ENCODE measurements at regions not wholly inside any gene's neighbourhood (a gene's known extent, or its start where the extent isn't known, plus 50 kb on each side); places are given as distances from the start of the nearest gene placed in this dataset.

GRCh38 chr15:46420990-46421389 is 786.2 kb downstream of the SQOR start:
- Histone ChIP-seq H3K27ac (ENCODE audit: low read depth in 1 of 2, low read length in 1 of 2) (no peak overlapping the region), H3K9me3 (ENCODE audit: control insufficient read depth in 2 of 2, insufficient read depth in 1 of 2, low read length in 1 of 2) (peaks cover 1 to 6% of the 10 kb centered on the region in 2 donors), H3K4me1 (ENCODE audit: control insufficient read depth in 2 of 2, insufficient read depth in 2 of 2, low read length in 2 of 2) (no peaks in the 10 kb centered on the region), H3K4me3 (ENCODE audit: low read length in 2 of 2) (no peak overlapping the region), H3K27me3 (ENCODE audit: control insufficient read depth in 2 of 2, insufficient read depth in 1 of 2, low read length in 1 of 2) (no peaks in the 10 kb centered on the region), H3K36me3 (ENCODE audit: control insufficient read depth in 2 of 2, insufficient read depth in 2 of 2, low read length in 1 of 2) (no peaks in the 10 kb centered on the region)
- 70% methylated on average over 1 of the region's 1 CpG for WGBS
- DNase-seq (ENCODE audit: low read depth in 6 of 9, low spot score in 9 of 9) = no peak

DNA sequence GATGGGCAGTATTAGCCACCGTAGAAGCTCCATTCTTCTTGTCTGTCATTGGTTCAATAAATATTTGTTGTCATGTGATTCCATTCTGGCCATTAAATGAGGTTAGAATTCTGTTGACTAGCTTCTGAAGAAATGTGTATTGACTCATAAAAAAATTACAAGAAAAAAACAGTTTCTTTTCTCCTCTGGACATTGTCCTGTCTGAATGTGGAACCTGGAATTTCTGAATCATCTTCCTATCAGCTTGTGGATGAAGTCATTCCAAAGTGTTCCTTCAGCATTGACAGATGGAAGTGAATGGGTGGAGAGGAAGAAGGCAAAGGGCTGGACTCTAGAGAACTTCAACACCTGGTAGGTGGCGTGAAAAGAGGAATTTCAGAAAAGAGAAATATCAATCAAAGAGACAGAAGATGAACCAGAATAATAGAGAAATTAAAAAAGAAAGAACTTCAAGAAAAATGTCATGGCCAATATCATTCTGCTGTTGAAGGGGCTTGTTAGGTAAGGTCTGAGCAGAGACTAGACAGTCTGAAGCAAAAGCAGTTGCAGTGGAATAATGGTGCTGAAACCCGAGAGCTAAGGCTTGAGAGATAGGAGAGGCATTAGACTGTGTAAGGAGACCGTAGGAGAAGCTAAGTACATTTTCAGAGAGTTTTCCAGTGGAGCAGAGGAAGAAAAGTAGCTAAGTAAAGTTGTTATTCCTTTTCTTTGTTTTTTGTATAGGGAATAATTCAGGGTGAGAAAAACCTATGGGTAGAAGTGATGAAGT is 806.6 kb downstream of the SQOR start:
- no peak overlapping the region for H3K4me3 ChIP-seq (ENCODE audit: low read length in 2 of 2)
- no peak for DNase-seq (ENCODE audit: low read depth in 6 of 9, low spot score in 9 of 9)
- no peaks in the 10 kb centered on the region for H3K9me3 ChIP-seq (ENCODE audit: control insufficient read depth in 2 of 2, insufficient read depth in 1 of 2, low read length in 1 of 2)
- H3K4me1 ChIP-seq (ENCODE audit: control insufficient read depth in 2 of 2, insufficient read depth in 2 of 2, low read length in 2 of 2) = no peaks in the 10 kb centered on the region
- WGBS = 80% methylated on average over 4 of the region's 4 CpGs
- no peaks in the 10 kb centered on the region for H3K36me3 ChIP-seq (ENCODE audit: control insufficient read depth in 2 of 2, insufficient read depth in 2 of 2, low read length in 1 of 2)
- no peaks in the 10 kb centered on the region for H3K27me3 ChIP-seq (ENCODE audit: control insufficient read depth in 2 of 2, insufficient read depth in 1 of 2, low read length in 1 of 2)
- H3K27ac ChIP-seq (ENCODE audit: low read depth in 1 of 2, low read length in 1 of 2) = no peak overlapping the region

- H3K4me1 ChIP-seq (ENCODE audit: control insufficient read depth in 2 of 2, insufficient read depth in 2 of 2, low read length in 2 of 2) = no peaks in the 10 kb centered on the region
- no peaks in the 10 kb centered on the region for H3K9me3 ChIP-seq (ENCODE audit: control insufficient read depth in 2 of 2, insufficient read depth in 1 of 2, low read length in 1 of 2)
- H3K4me3 ChIP-seq (ENCODE audit: low read length in 2 of 2) = no peak overlapping the region
- H3K27me3 ChIP-seq (ENCODE audit: control insufficient read depth in 2 of 2, insufficient read depth in 1 of 2, low read length in 1 of 2) = no peaks in the 10 kb centered on the region
- H3K36me3 ChIP-seq (ENCODE audit: control insufficient read depth in 2 of 2, insufficient read depth in 2 of 2, low read length in 1 of 2) = no peaks in the 10 kb centered on the region
- no peak for DNase-seq (ENCODE audit: low read depth in 6 of 9, low spot score in 9 of 9)
- WGBS = 87% methylated on average over 5 of the region's 5 CpGs
- no peak overlapping the region for H3K27ac ChIP-seq (ENCODE audit: low read depth in 1 of 2, low read length in 1 of 2)
These were observed 807.4 kb downstream of the SQOR start for GRCh38 chr15:46442184-46442583.

GRCh38 chr15:46442901-46443590 is 808.2 kb downstream of the SQOR start:
- no peak for DNase-seq (ENCODE audit: low read depth in 6 of 9, low spot score in 9 of 9)
- Histone ChIP-seq H3K4me1 (ENCODE audit: control insufficient read depth in 2 of 2, insufficient read depth in 2 of 2, low read length in 2 of 2) (no peaks in the 10 kb centered on the region), H3K36me3 (ENCODE audit: control insufficient read depth in 2 of 2, insufficient read depth in 2 of 2, low read length in 1 of 2) (no peaks in the 10 kb centered on the region), H3K27ac (ENCODE audit: low read depth in 1 of 2, low read length in 1 of 2) (no peak overlapping the region), H3K9me3 (ENCODE audit: control insufficient read depth in 2 of 2, insufficient read depth in 1 of 2, low read length in 1 of 2) (no peaks in the 10 kb centered on the region), H3K4me3 (ENCODE audit: low read length in 2 of 2) (no peak overlapping the region), H3K27me3 (ENCODE audit: control insufficient read depth in 2 of 2, insufficient read depth in 1 of 2, low read length in 1 of 2) (no peaks in the 10 kb centered on the region)
- 92% methylated on average over 1 of the region's 1 CpG for WGBS

- H3K9me3 ChIP-seq (ENCODE audit: control insufficient read depth in 2 of 2, insufficient read depth in 1 of 2, low read length in 1 of 2) = no peaks in the 10 kb centered on the region
- 90% methylated on average over 7 of the region's 7 CpGs for WGBS
- no peaks in the 10 kb centered on the region for H3K27me3 ChIP-seq (ENCODE audit: control insufficient read depth in 2 of 2, insufficient read depth in 1 of 2, low read length in 1 of 2)
- H3K36me3 ChIP-seq (ENCODE audit: control insufficient read depth in 2 of 2, insufficient read depth in 2 of 2, low read length in 1 of 2) = no peaks in the 10 kb centered on the region
- H3K27ac ChIP-seq (ENCODE audit: low read depth in 1 of 2, low read length in 1 of 2) = no peak overlapping the region
- DNase-seq (ENCODE audit: low read depth in 6 of 9, low spot score in 9 of 9) = no peak
- no peak overlapping the region for H3K4me3 ChIP-seq (ENCODE audit: low read length in 2 of 2)
- no peaks in the 10 kb centered on the region for H3K4me1 ChIP-seq (ENCODE audit: control insufficient read depth in 2 of 2, insufficient read depth in 2 of 2, low read length in 2 of 2)
These were observed 815.4 kb downstream of the SQOR start for GRCh38 chr15:46450112-46450809.

DNA sequence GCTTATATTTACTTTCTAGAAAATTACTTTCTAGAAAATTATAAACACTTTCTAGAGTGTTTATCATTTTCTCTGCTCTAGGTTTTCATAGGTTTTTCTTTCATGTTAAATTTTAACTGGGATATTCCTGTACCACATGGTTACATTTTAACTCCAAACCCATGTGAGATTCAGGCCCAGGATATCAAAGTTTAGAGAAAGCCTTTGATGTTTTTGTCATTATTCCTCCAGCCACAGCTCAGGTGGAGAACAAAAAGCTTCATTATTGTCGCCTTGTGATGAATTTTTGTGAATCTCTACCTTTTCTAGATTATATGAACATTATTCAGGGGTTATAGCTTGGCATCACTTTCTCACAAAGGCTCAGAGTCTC is 816.0 kb downstream of the SQOR start:
- Histone ChIP-seq H3K4me3 (ENCODE audit: low read length in 2 of 2) (no peak overlapping the region), H3K4me1 (ENCODE audit: control insufficient read depth in 2 of 2, insufficient read depth in 2 of 2, low read length in 2 of 2) (no peaks in the 10 kb centered on the region), H3K36me3 (ENCODE audit: control insufficient read depth in 2 of 2, insufficient read depth in 2 of 2, low read length in 1 of 2) (no peaks in the 10 kb centered on the region), H3K9me3 (ENCODE audit: control insufficient read depth in 2 of 2, insufficient read depth in 1 of 2, low read length in 1 of 2) (no peaks in the 10 kb centered on the region), H3K27ac (ENCODE audit: low read depth in 1 of 2, low read length in 1 of 2) (no peak overlapping the region), H3K27me3 (ENCODE audit: control insufficient read depth in 2 of 2, insufficient read depth in 1 of 2, low read length in 1 of 2) (no peaks in the 10 kb centered on the region)
- DNase-seq (ENCODE audit: low read depth in 6 of 9, low spot score in 9 of 9) = no peak
- 80% methylated on average over 1 of the region's 1 CpG for WGBS

- no peak overlapping the region for H3K4me3 ChIP-seq (ENCODE audit: low read length in 2 of 2)
- no peaks in the 10 kb centered on the region for H3K9me3 ChIP-seq (ENCODE audit: control insufficient read depth in 2 of 2, insufficient read depth in 1 of 2, low read length in 1 of 2)
- no peak overlapping the region for H3K27ac ChIP-seq (ENCODE audit: low read depth in 1 of 2, low read length in 1 of 2)
- no peaks in the 10 kb centered on the region for H3K27me3 ChIP-seq (ENCODE audit: control insufficient read depth in 2 of 2, insufficient read depth in 1 of 2, low read length in 1 of 2)
- no peaks in the 10 kb centered on the region for H3K4me1 ChIP-seq (ENCODE audit: control insufficient read depth in 2 of 2, insufficient read depth in 2 of 2, low read length in 2 of 2)
- no peaks in the 10 kb centered on the region for H3K36me3 ChIP-seq (ENCODE audit: control insufficient read depth in 2 of 2, insufficient read depth in 2 of 2, low read length in 1 of 2)
- WGBS = 46% methylated on average over 1 of the region's 1 CpG
- no peak for DNase-seq (ENCODE audit: low read depth in 6 of 9, low spot score in 9 of 9)
These were observed 817.5 kb downstream of the SQOR start for GRCh38 chr15:46452297-46452820.

GRCh38 chr15:46456456-46456855 is 821.6 kb downstream of the SQOR start:
- WGBS = 93% methylated on average over 2 of the region's 2 CpGs
- H3K27me3 ChIP-seq (ENCODE audit: control insufficient read depth in 2 of 2, insufficient read depth in 1 of 2, low read length in 1 of 2) = no peaks in the 10 kb centered on the region
- H3K4me1 ChIP-seq (ENCODE audit: control insufficient read depth in 2 of 2, insufficient read depth in 2 of 2, low read length in 2 of 2) = no peaks in the 10 kb centered on the region

More at GRCh38 chr15:46456456-46456855, 821.6 kb downstream of the SQOR start:
- no peaks in the 10 kb centered on the region for H3K9me3 ChIP-seq (ENCODE audit: control insufficient read depth in 2 of 2, insufficient read depth in 1 of 2, low read length in 1 of 2)
- no peak for DNase-seq (ENCODE audit: low read depth in 6 of 9, low spot score in 9 of 9)
- H3K36me3 ChIP-seq (ENCODE audit: control insufficient read depth in 2 of 2, insufficient read depth in 2 of 2, low read length in 1 of 2) = no peaks in the 10 kb centered on the region
- H3K27ac ChIP-seq (ENCODE audit: low read depth in 1 of 2, low read length in 1 of 2) = no peak overlapping the region
- H3K4me3 ChIP-seq (ENCODE audit: low read length in 2 of 2) = no peak overlapping the region

Data from thymus (tissue), 11 donors.